GM06990 (cell line): ENCODE measurements at regions not wholly inside any gene's neighbourhood (a gene's known extent, or its start where the extent isn't known, plus 50 kb on each side); places are given as distances from the start of the nearest gene placed in this dataset.
A peak's percentile ranks its signal among the peaks of the same experiment; 100 is the strongest.
"Not testable (repeated sequence)": the region's sequence is repeated elsewhere in the genome, so short reads cannot be mapped to it uniquely, and the experiment has no call there.

Source experiments
- DNase-seq: peaks from one replicate; pipeline ENCODE4 v3.0.0-alpha.2; 2011; ENCODE audit not compliant: insufficient read length; ENCODE audit errors: extremely low read depth
- H3K27me3 ChIP-seq: replicated peaks from 2 replicates; pipeline ENCODE4 v1.6.0; 2011; ENCODE audit warnings: low read length; ENCODE audit not compliant: control insufficient read depth, insufficient read depth
- H3K36me3 ChIP-seq: 2 replicates; pipeline ENCODE4 v1.5.1; 2011; ENCODE audit warnings: low read length; ENCODE audit not compliant: control insufficient read depth, insufficient read depth
- H3K4me3 ChIP-seq: replicated peaks from 2 replicates; pipeline ENCODE4 v1.5.1; 2011; ENCODE audit warnings: low read depth, mild to moderate bottlenecking, control low read depth, low read length
- TF ChIP-seq, protein P1 (sequence below): IDR thresholded peaks from 2 replicates; pipeline ENCODE4 v1.5.1; 2011; ENCODE audit warnings: low read length, control low read depth, mild to moderate bottlenecking, inconsistent platforms; ENCODE audit not compliant: insufficient read depth, poor library complexity, severe bottlenecking

DNA sequence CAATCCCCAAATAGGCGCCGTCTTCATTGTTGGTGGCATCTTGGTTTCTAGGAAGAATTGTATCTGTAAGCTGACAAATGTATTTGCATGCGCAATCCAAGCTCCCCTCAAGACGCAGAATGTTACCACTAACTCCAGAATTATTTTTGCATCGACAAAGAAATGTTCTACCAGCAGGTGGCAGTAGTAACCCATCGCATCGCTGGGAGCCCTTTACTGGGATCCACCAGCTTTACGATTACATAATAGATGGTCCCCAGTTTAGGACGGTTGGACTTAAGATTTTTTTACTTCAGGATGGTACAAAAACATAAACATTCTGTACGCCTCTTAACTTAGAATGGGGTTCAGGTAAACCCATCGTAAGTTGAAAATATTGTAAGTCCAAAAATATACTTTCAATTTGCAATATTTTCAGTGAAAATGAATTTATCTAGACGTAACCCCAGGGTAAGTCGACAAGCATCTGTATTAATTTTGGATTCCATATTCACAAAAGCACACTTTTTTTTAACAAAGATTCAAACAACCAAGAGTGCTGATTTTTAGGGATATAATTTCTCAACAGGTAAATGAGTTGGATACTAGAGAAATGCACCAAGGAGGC is 114.0 kb upstream of the COBL start:
- Histone ChIP-seq H3K27me3 (no peaks in the 10 kb centered on the region), H3K4me3 (no peak overlapping the region), H3K36me3 (no peaks in the 10 kb centered on the region)
- peak; percentile 2 for DNase-seq
- TF ChIP-seq, protein P1, sequence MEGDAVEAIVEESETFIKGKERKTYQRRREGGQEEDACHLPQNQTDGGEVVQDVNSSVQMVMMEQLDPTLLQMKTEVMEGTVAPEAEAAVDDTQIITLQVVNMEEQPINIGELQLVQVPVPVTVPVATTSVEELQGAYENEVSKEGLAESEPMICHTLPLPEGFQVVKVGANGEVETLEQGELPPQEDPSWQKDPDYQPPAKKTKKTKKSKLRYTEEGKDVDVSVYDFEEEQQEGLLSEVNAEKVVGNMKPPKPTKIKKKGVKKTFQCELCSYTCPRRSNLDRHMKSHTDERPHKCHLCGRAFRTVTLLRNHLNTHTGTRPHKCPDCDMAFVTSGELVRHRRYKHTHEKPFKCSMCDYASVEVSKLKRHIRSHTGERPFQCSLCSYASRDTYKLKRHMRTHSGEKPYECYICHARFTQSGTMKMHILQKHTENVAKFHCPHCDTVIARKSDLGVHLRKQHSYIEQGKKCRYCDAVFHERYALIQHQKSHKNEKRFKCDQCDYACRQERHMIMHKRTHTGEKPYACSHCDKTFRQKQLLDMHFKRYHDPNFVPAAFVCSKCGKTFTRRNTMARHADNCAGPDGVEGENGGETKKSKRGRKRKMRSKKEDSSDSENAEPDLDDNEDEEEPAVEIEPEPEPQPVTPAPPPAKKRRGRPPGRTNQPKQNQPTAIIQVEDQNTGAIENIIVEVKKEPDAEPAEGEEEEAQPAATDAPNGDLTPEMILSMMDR, result peak; percentile 74

DNA sequence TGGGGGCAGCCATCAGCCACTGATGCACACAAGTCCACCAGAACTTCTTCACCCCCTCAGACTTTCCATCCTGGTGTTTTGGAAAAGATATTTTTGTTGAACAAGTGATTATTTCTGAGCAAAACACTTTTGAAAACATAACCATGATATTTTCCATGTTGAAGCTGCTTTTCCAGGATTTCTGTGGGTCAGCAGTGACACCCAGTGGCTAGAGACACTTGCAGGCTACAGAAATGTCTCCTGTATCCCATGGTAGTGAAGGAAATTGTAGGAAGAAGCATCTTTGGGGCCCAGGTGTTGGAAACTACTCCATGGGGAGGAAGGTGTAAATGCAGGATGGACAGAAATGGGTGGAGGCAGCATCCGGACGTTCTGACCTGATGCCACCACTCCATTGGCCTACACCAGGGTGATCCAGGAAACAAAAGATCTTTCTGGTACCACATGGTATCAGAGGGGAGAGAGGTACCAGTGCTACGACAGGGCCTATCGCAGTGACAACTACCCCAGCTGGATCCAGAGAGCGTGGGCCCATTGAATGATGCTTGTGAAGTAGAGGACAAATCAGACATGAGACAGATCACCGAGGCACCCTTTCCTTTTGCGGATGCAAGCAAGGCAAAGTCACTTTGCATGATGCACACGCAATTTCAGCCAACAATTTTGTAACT is 111.7 kb upstream of the COBL start:
- no peaks in the 10 kb centered on the region for H3K36me3 ChIP-seq
- no peaks in the 10 kb centered on the region for H3K27me3 ChIP-seq
- DNase-seq, result no peak
- no peak overlapping the region for H3K4me3 ChIP-seq
- TF ChIP-seq, protein P1, result no peak

DNA sequence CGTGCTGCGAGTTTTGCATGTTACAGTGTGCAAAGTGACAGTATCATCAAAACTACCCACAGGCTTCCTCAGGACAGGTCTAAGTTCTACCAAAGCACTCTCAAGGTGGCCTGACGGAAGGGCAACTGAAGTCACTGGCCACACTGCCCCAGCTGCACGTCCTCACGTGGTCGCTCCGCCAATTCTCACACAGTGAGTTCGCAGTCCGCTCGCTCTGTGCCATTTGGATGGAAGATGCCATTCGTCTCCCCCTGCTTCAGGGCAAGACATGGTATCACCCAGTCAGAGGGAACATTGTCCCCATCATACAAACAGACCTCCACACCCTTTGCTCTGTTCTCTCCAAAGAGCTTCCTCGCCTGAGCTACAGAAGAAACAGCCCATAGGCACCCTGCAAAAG is 109.6 kb upstream of the COBL start:
- DNase-seq, result no peak
- Histone ChIP-seq H3K27me3 (no peaks in the 10 kb centered on the region), H3K36me3 (no peaks in the 10 kb centered on the region), H3K4me3 (no peak overlapping the region)
- TF ChIP-seq, protein P1, result no peak

DNA sequence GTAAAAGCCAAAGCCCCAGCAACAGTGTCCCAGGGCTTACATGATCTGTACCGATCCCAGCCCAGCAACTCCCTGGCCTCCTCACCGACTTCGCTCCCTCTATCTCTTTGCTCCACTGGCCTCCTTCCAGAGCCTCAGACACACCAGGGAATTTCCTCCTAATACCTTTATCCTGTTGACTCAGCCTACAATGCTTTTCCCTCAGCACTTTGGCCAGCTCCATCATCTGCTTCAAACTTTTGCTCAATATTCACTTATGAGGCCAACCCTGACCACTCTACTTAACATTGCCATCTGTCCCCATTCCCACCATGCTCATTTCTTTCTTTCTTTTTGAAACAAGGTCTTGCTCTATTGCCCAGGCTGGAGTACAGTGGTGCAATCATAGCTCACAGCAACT is 93.3 kb upstream of the COBL start:
- DNase-seq, H3K4me3 ChIP-seq, H3K36me3 ChIP-seq, H3K27me3 ChIP-seq: not testable (repeated sequence)

DNA sequence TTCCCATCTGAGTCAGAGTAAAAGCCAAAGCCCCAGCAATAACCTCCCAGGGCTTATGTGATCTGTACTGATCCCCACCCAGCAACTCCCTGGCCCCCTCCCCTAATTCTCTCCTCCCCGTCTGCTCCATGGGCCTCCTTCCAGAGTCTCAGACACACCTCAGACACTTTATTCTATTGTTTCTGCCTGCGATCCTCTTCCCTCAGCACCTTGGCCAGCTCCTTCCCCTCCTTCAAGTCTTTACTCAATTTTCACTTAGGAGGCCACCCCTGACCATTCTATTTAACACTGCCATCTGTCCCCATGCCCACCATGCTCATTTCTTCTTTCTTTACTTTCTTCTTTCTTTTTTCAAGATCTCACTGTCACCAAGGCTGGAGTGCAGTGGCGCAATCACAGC is 81.0 kb upstream of the COBL start:
- H3K4me3 ChIP-seq, H3K36me3 ChIP-seq, DNase-seq, H3K27me3 ChIP-seq: not testable (repeated sequence)

DNA sequence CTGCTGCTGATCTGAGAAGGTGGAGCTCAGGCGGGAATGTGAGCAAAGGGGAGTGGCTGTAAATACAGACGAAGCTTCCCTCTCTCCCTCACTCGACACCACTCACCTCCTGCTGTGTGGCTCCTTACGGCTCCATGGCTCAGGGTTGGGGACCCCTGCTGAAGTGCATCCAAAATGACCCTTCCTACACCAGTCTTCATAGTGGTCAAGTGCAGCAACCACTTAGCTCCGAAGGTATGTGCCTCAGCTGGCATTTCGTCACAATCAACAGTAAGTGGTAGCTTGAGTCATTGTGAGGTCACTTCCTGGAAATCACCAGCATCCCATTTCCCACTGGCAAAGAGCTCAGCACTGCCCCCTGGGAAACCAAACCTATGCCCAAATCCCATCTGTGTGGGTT is 76.4 kb upstream of the COBL start:
- DNase-seq, H3K4me3 ChIP-seq, H3K36me3 ChIP-seq, H3K27me3 ChIP-seq: not testable (repeated sequence)

DNA sequence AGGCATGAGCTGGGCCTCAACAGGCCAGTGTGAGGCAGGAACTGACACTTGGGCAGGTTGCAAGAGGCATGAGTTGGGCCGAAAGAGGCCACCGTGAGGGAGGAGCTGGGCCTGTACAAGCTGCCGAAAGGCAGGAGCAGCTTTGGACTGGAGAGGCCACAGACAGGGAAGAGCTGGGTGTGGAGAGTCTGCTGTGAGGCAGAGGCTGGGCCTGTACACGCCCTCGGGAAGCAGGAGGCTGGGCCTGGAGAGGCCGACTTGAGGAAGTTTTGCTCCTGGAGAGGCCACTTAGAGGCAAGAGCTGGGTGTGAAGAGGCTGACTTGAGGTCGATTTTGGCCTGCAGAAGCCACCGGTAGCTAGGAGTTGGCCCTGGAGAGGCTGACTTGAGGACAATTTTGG is 73.3 kb upstream of the COBL start:
- DNase-seq, H3K36me3 ChIP-seq, H3K4me3 ChIP-seq, H3K27me3 ChIP-seq: not testable (repeated sequence)

DNA sequence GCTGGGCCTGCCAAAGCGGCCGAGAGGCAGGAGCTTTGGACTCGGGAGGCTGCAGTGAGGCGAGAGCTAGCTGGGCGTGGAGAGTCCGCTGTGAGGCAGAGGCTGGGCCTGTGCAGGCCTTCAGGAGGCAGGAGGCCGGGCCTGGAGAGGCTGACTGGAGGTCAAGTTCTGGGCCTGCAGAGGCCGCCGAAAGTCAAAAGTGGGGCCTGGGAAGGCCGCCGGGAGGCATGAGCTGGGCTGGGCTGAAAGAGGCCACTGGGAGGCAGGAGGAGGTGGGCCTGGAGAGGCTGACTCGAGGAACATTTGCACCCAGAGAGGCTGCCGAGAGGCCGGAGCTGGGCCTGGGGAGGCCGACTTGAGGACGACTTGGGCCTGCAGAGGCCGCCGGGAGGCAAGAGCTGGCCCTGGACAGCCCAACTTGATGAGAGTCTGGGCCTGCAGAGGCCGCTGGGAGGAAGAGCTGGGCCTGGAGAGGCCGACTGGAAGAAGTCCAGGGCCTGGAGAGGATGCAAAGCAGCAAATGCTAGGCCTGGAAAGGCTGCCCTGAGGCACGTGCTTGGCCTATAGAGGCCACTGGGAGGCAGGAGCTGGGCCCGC is 72.7 kb upstream of the COBL start:
- H3K4me3 ChIP-seq, H3K36me3 ChIP-seq, H3K27me3 ChIP-seq, DNase-seq: not testable (repeated sequence)

DNA sequence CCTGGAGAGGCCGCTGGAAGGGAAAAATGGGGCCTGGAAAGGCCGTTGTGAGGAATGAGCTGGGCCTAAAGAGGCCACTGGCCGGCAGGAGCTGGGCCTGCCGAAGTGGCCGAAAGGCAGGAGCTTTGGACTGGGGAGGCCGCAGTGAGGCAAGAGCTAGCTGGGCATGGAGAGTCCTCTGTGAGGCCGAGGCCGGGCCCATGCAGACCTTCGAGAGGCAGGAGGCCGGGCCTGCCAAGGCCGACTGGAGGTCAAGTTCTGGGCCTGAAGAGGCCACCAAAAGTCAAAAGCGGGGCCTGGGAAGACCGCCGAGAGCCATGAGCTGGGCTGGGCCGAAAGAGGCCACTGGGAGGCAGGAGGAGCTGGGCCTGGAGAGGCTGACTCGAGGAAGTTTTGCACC is 71.6 kb upstream of the COBL start:
- not testable (repeated sequence) for H3K4me3 ChIP-seq, H3K27me3 ChIP-seq, H3K36me3 ChIP-seq, DNase-seq

DNA sequence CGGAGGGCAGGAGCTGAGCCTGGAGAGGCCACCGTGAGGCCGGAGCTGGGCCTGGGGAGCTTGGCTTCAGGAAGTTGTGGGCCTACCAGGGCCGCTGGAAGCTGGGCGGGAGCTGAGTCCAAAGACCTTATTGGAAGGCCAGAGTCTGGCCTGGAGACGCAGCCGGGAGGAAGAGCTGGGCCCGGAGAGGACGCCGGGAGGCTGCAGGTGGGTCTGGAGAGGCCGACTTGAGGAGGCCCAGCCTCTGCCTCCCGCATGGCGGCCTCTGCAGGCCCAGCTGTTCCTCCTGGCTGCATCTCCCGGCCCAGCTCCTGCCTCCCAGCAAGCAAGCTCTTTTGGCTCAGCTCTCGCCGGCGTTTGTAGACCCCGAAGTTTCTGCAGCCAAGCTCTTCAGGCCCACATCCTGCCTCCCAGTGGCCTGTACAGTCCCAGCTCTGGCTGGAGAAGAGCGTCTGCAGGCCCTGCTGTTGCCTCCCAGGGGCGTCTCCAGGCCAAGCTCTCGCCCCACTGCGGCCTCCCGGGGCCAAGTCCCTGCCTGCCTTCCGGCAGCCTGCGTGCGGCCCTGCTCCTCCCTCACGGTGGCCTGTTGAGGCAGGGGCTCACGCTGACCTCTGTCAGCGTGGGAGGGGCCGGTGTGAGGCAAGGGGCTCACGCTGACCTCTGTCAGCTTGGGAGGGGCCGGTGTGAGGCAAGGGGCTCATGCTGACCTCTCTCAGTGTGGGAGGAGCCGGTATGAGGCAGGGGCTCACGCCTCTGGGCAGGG is 70.4 kb upstream of the COBL start:
- not testable (repeated sequence) for H3K27me3 ChIP-seq, H3K4me3 ChIP-seq, H3K36me3 ChIP-seq, DNase-seq

DNA sequence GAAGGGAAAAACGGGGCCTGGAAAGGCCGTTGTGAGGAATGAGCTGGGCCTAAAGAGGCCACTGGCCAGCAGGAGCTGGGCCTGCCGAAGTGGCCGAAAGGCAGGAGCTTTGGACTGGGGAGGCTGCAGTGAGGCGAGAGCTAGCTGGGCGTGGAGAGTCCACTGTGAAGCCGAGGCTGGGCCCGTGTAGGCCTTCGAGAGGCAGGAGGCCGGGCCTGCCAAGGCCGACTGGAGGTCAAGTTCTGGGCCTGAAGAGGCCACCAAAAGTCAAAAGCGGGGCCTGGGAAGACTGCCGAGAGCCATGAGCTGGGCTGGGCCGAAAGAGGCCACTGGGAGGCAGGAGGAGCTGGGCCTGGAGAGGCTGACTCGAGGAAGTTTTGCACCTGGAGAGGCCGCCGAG is 69.6 kb upstream of the COBL start:
- H3K4me3 ChIP-seq, H3K27me3 ChIP-seq, DNase-seq: not testable (repeated sequence)

More for the DNA sequence above, 69.6 kb upstream of the COBL start:
- not testable (repeated sequence) for H3K36me3 ChIP-seq
